ENCODE measurements at regions not wholly inside any gene's neighbourhood (a gene's known extent, or its start where the extent isn't known, plus 50 kb on each side); places are given as distances from the start of the nearest gene placed in this dataset.

GRCh38 chr2:103264058-103264768 is 502.4 kb downstream of the TMEM182 start:
- no peak overlapping the region for H3K4me3 ChIP-seq (ENCODE audit: low read length)
- TF ChIP-seq, protein P1, sequence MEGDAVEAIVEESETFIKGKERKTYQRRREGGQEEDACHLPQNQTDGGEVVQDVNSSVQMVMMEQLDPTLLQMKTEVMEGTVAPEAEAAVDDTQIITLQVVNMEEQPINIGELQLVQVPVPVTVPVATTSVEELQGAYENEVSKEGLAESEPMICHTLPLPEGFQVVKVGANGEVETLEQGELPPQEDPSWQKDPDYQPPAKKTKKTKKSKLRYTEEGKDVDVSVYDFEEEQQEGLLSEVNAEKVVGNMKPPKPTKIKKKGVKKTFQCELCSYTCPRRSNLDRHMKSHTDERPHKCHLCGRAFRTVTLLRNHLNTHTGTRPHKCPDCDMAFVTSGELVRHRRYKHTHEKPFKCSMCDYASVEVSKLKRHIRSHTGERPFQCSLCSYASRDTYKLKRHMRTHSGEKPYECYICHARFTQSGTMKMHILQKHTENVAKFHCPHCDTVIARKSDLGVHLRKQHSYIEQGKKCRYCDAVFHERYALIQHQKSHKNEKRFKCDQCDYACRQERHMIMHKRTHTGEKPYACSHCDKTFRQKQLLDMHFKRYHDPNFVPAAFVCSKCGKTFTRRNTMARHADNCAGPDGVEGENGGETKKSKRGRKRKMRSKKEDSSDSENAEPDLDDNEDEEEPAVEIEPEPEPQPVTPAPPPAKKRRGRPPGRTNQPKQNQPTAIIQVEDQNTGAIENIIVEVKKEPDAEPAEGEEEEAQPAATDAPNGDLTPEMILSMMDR (conservative IDR thresholded peaks at IDR 0.05; ENCODE audit: low read depth, low read length) = no peak
- DNase-seq (ENCODE audit: low read depth) = no peak

DNA sequence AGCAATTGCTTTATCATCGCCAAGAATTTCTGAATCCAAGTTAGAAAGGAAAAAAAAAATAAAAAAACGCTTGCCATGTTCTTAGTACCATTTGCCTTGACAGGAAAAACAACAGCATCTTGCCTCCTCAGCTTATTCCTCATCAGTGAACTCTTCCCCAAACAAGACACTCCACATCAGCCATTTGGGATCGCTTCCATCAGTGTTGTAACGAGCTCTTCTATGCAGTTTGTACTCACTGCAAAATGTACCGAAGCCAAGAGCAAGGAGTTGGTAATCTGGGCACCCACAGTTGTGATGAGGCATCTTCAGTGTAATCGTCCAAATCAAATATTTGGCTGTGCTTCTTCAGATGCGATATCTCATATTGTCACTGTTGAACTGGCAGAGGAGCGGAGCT is 503.7 kb downstream of the TMEM182 start:
- TF ChIP-seq, protein P1 (conservative IDR thresholded peaks at IDR 0.05; ENCODE audit: low read depth, low read length) = no peak
- DNase-seq (ENCODE audit: low read depth) = no peak
- H3K4me3 ChIP-seq (ENCODE audit: low read length) = no peak overlapping the region

- DNase-seq (ENCODE audit: low read depth) = no peak
- no peak overlapping the region for H3K4me3 ChIP-seq (ENCODE audit: low read length)
- TF ChIP-seq, protein P1 (conservative IDR thresholded peaks at IDR 0.05; ENCODE audit: low read depth, low read length) = no peak
Measured at GRCh38 chr2:103268841-103269498, 507.1 kb downstream of the TMEM182 start.

GRCh38 chr2:103276869-103277268 is 515.0 kb downstream of the TMEM182 start:
- DNase-seq (ENCODE audit: low read depth) = no peak
- TF ChIP-seq, protein P1 (conservative IDR thresholded peaks at IDR 0.05; ENCODE audit: low read depth, low read length) = no peak
- H3K4me3 ChIP-seq (ENCODE audit: low read length) = no peak overlapping the region

DNA sequence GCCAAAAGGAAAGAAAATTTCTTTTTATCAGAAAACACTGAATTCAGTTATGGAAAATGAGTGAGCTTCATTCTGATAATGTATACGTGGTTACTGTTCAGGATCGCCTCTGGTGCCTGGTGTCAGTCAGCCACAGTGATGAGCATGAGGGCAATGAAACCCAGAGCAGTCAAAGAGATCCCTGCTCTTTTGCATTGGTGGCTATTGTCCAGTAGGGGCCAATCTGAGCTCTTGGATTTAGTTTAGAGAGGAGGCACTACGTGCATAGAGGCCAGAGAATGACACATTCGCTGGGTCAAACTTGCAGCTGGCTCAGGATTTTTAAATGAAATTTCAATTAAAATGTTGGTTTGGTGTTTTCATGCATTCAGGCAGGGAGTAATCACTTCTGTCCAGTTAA is 522.9 kb downstream of the TMEM182 start:
- no peak for DNase-seq (ENCODE audit: low read depth)
- H3K4me3 ChIP-seq (ENCODE audit: low read length) = no peak overlapping the region
- TF ChIP-seq, protein P1 (conservative IDR thresholded peaks at IDR 0.05; ENCODE audit: low read depth, low read length) = no peak

DNA sequence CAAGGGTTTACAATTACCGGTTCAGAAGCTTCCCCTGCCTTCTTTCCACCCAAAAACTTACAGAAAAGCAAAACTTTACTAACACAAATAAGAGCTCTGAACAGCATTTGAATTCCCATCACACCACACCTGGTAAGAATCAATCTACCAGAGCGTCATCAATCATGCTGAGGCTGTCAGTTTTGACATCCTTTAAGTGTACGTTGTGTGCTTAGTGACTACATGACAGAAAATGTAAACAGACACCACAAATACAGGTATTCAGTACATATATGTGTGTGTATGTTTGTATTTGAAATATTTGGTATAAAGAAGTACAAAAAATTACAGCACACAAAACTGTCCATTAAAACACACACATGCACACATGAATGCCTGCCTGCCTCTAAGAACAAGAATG is 523.5 kb downstream of the TMEM182 start:
- H3K4me3 ChIP-seq (ENCODE audit: low read length) = no peak overlapping the region
- no peak for DNase-seq (ENCODE audit: low read depth)

More for the DNA sequence above, 523.5 kb downstream of the TMEM182 start:
- TF ChIP-seq, protein P1 (conservative IDR thresholded peaks at IDR 0.05; ENCODE audit: low read depth, low read length) = no peak
